Caco-2 (cell line): ENCODE measurements at regions not wholly inside any gene's neighbourhood (a gene's known extent, or its start where the extent isn't known, plus 50 kb on each side); places are given as distances from the start of the nearest gene placed in this dataset.

Source experiments
- BruUV-seq: library from RNA; stranded (reverse); fragments of 400-500 nt; replicated peaks from 2 replicates; lab custom pipeline; 2021; lab: Mats Ljungman, UMichigan
- CTCF ChIA-PET: fragments of 300-600 bp; sonication (Branson Sonifier 250); formaldehyde crosslinking; loops from one replicate; lab custom pipeline; 2022; ENCODE audit warnings: antibody characterized with exemption; lab: Charles Lee
- POLR2A ChIA-PET: fragments of 300-600 bp; sonication (Branson Sonifier 250); formaldehyde crosslinking; loops from one replicate; lab custom pipeline; 2022; ENCODE audit warnings: antibody characterized with exemption; lab: Charles Lee
- DNase-seq, 2 experiments: peaks; one replicate each; pipeline versions ENCODE4 v3.0.0 to v3.0.0-alpha.2; 2020 to 2022
- H3K27me3 ChIP-seq: replicated peaks from 2 replicates; pipeline ENCODE4 v1.6.0; 2011; ENCODE audit warnings: low read length; ENCODE audit not compliant: control insufficient read depth, insufficient read depth
- H3K36me3 ChIP-seq: 2 replicates; pipeline ENCODE4 v1.5.1; 2011; ENCODE audit warnings: low read length; ENCODE audit not compliant: control insufficient read depth, insufficient read depth
- H3K4me1 ChIP-seq: fragments of 250-450 bp; sonication (Bioruptor Pico); 2 replicates; pipeline ENCODE4 v1.5.1; 2020; ENCODE audit warnings: mild to moderate bottlenecking
- H3K4me3 ChIP-seq: 2 replicates; pipeline ENCODE4 v1.5.1; 2011; ENCODE audit warnings: low read depth, mild to moderate bottlenecking, control low read depth, low read length
- H3K9me3 ChIP-seq: fragments of 250-450 bp; sonication (Bioruptor Pico); 2 replicates; pipeline ENCODE4 v1.5.1; 2020; ENCODE audit warnings: mild to moderate bottlenecking, moderate library complexity
- H3K27ac Mint-ChIP-seq: one replicate; pipeline ENCODE4 v1.8.0; 2022; ENCODE audit warnings: mixed read lengths; ENCODE audit not compliant: unreplicated experiment
- H3K27me3 Mint-ChIP-seq: one replicate; pipeline ENCODE4 v1.8.0; 2022; ENCODE audit warnings: mixed read lengths; ENCODE audit not compliant: insufficient read depth, unreplicated experiment
- H3K36me3 Mint-ChIP-seq: one replicate; pipeline ENCODE4 v1.8.0; 2022; ENCODE audit warnings: mild to moderate bottlenecking, mixed read lengths; ENCODE audit not compliant: insufficient read depth, unreplicated experiment
- H3K4me1 Mint-ChIP-seq: one replicate; pipeline ENCODE4 v1.8.0; 2022; ENCODE audit warnings: low read depth, mixed read lengths; ENCODE audit not compliant: unreplicated experiment
- H3K4me3 Mint-ChIP-seq: one replicate; pipeline ENCODE4 v1.8.0; 2022; ENCODE audit warnings: mild to moderate bottlenecking, moderate library complexity, mixed read lengths; ENCODE audit not compliant: unreplicated experiment
- H3K9me3 Mint-ChIP-seq: one replicate; pipeline ENCODE4 v1.8.0; 2022; ENCODE audit warnings: mixed read lengths; ENCODE audit not compliant: unreplicated experiment
- intact Hi-C: fragments of 100-400 bp; cut with micrococcal nuclease; formaldehyde crosslinking; loops from one replicate; pipeline ENCODE4 v1.10.0; 2022; ENCODE audit not compliant: unreplicated experiment
- TF ChIP-seq, protein P1 (sequence below), 2 experiments: fragments of 200-600 bp in 1 of 2; IDR thresholded peaks; 1 replicate in 1 of 2; 2 replicates in 1 of 2; pipeline versions ENCODE4 v1.5.1 to v1.8.0; 2011 to 2022; ENCODE audit warnings: antibody characterized with exemption in 1 of 2, control low read depth in 1 of 2, inconsistent platforms in 1 of 2, low read depth in 1 of 2, low read length in 1 of 2, mild to moderate bottlenecking in 1 of 2, moderate library complexity in 1 of 2; ENCODE audit not compliant: insufficient read depth in 1 of 2, severe bottlenecking in 1 of 2, unreplicated experiment in 1 of 2

DNA sequence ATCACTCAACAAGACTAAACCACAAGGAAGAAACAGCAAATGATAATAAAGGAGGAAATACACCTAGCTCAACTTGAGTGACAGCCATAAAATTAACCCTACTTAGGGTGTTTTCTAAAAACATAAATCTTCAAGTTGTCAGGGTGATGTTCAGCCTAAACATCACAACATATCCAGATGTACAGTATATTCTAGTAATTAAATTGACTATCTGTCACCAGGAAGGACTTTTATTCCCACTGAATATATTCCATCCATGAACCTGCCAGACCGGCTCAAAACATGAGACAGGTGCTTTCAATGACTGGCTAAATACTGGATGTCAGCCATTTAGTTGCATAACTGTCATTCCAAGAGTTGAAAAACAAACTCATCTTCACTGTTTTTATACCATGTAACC, 298.1 kb upstream of the NEBL start:
- no peak overlapping the region for H3K4me3 ChIP-seq
- H3K4me3 Mint-ChIP-seq, result peak overlapping the region; percentile 27

DNA sequence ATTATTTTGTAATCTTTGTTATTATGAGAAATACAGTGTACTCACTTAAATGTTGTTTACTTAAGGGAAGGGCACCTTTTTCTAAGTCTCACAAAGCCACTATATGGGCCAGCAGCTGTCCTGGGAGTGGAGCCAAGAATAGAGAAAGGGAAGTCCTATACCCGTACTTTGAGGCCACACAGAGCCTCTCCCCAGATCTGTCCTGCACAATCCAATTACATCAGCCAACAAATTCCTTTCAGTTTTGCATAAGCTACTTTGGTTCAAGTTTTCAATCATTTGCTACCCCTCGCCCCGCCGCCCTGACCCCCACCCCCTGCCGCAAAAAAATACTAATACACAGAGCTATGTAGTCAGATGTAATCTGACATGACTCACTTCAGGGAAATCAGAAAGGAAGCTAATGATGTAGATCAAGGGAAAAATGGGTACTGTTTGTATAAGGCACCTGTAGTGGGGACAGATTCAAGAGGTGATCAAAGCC, 297.4 kb upstream of the NEBL start:
- Mint-ChIP-seq H3K27ac (peak overlapping the region; percentile 74), H3K4me1 (peaks cover 28% of the 10 kb centered on the region), H3K27me3 (no peaks in the 10 kb centered on the region), H3K9me3 (peaks cover 36% of the 10 kb centered on the region), H3K4me3 (peak overlapping the region; percentile 27), H3K36me3 (peaks cover 17% of the 10 kb centered on the region)
- intact Hi-C loops, result loop anchor here (1.0 kb wide), 1 partner anchor 71 kb away; no protein-coding TSS in a partner anchor
- ChIA-PET POLR2A (no interaction called here), CTCF (interaction anchor here (0.8 kb wide), 1 partner anchor 40 kb away, joined by 3 read pairs; no protein-coding TSS in a partner anchor)
- Histone ChIP-seq H3K36me3 (no peaks in the 10 kb centered on the region; the same call in 1 of the 2 replicates), H3K4me1 (peaks cover 19% of the 10 kb centered on the region), H3K4me3 (no peak overlapping the region), H3K27me3 (no peaks in the 10 kb centered on the region), H3K9me3 (peaks cover 28% of the 10 kb centered on the region)
- DNase-seq, result no peak
- no TSS peak for BruUV-seq
- TF ChIP-seq, protein P1, sequence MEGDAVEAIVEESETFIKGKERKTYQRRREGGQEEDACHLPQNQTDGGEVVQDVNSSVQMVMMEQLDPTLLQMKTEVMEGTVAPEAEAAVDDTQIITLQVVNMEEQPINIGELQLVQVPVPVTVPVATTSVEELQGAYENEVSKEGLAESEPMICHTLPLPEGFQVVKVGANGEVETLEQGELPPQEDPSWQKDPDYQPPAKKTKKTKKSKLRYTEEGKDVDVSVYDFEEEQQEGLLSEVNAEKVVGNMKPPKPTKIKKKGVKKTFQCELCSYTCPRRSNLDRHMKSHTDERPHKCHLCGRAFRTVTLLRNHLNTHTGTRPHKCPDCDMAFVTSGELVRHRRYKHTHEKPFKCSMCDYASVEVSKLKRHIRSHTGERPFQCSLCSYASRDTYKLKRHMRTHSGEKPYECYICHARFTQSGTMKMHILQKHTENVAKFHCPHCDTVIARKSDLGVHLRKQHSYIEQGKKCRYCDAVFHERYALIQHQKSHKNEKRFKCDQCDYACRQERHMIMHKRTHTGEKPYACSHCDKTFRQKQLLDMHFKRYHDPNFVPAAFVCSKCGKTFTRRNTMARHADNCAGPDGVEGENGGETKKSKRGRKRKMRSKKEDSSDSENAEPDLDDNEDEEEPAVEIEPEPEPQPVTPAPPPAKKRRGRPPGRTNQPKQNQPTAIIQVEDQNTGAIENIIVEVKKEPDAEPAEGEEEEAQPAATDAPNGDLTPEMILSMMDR (IDR thresholded peaks at IDR 0.05; ENCODE audit: insufficient read depth in 1 of 2, low read depth in 1 of 2, low read length in 1 of 2, severe bottlenecking in 1 of 2, unreplicated experiment in 1 of 2), result no peak

More for the DNA sequence above, 298.1 kb upstream of the NEBL start:
- Mint-ChIP-seq H3K9me3 (peaks cover 36% of the 10 kb centered on the region), H3K27ac (peak overlapping the region; percentile 74), H3K4me1 (peaks cover 28% of the 10 kb centered on the region), H3K27me3 (no peaks in the 10 kb centered on the region), H3K36me3 (peaks cover 17% of the 10 kb centered on the region)
- intact Hi-C loops, result loop anchor here (1.0 kb wide), 2 partner anchors 20 to 48 kb away; no protein-coding TSS in a partner anchor
- H3K27me3 ChIP-seq, result no peaks in the 10 kb centered on the region
- ChIA-PET POLR2A (no interaction called here), CTCF (no interaction called here)
- H3K36me3 ChIP-seq, result no peaks in the 10 kb centered on the region; the same call in 1 of the 2 replicates
- peak; percentile 48 to 70 for DNase-seq
- TF ChIP-seq, protein P1 (IDR thresholded peaks at IDR 0.05; ENCODE audit: insufficient read depth in 1 of 2, low read depth in 1 of 2, low read length in 1 of 2, severe bottlenecking in 1 of 2, unreplicated experiment in 1 of 2), result no peak
- no TSS peak for BruUV-seq
- peaks cover 19% of the 10 kb centered on the region for H3K4me1 ChIP-seq
- H3K9me3 ChIP-seq, result peaks cover 28% of the 10 kb centered on the region

DNA sequence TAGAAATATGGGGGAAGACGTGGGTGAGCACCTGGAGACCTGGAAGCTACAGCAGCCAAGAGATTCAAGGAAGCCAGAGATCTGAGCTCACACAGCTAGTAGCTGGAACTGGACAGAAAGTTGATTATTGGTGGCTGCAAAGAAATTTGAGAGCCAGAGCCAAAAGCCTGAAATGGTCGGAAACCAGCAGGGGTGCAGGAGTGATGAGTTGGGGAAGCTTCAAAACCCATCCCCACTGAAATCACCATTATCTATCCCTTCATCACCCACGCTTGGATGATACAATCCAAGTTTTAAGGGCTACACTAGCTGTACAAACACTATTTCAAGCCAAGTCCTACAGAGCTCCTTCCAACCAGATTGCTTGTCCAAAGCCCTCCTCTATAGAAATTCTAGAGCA, 296.1 kb upstream of the NEBL start:
- DNase-seq, result no peak
- Mint-ChIP-seq H3K9me3 (peaks cover 27% of the 10 kb centered on the region), H3K4me3 (no peak overlapping the region), H3K27me3 (no peaks in the 10 kb centered on the region), H3K27ac (peak overlapping the region; percentile 2), H3K36me3 (peaks cover 17% of the 10 kb centered on the region), H3K4me1 (peaks cover 28% of the 10 kb centered on the region)
- TF ChIP-seq, protein P1 (IDR thresholded peaks at IDR 0.05; ENCODE audit: insufficient read depth in 1 of 2, low read depth in 1 of 2, low read length in 1 of 2, severe bottlenecking in 1 of 2, unreplicated experiment in 1 of 2), result no peak
- H3K27me3 ChIP-seq, result no peaks in the 10 kb centered on the region
- POLR2A ChIA-PET, result no interaction called here
- intact Hi-C loops, result no loop called here
- peaks cover 28% of the 10 kb centered on the region for H3K9me3 ChIP-seq
- CTCF ChIA-PET, result no interaction called here
- H3K4me1 ChIP-seq, result peaks cover 19% of the 10 kb centered on the region
- H3K36me3 ChIP-seq, result no peaks in the 10 kb centered on the region; the same call in 1 of the 2 replicates
- no peak overlapping the region for H3K4me3 ChIP-seq
- BruUV-seq, result no TSS peak
